Embryonic facial prominence (tissue), 1 donor: ENCODE measurements at regions not wholly inside any gene's neighbourhood (a gene's known extent, or its start where the extent isn't known, plus 50 kb on each side); places are given as distances from the start of the nearest gene placed in this dataset.

Experiments used
- DNase-seq: peaks from one replicate; pipeline ENCODE4 v3.0.0-alpha.2; 2016; ENCODE audit errors: extremely low spot score

GRCh38 chr20:50392138-50392866 is 117.9 kb upstream of the PTPN1 start:
- no peak for DNase-seq

GRCh38 chr20:50393242-50393641 is 116.9 kb upstream of the PTPN1 start:
- DNase-seq = no peak

- DNase-seq = no peak
These were observed 116.1 kb upstream of the PTPN1 start for GRCh38 chr20:50393990-50394561.

GRCh38 chr20:50394569-50394968 is 115.6 kb upstream of the PTPN1 start:
- DNase-seq = no peak

- DNase-seq = no peak
These were observed 114.9 kb upstream of the PTPN1 start for GRCh38 chr20:50395251-50395729.

GRCh38 chr20:50395914-50396488 is 114.2 kb upstream of the PTPN1 start:
- no peak for DNase-seq

GRCh38 chr20:50396623-50397022 is 113.6 kb upstream of the PTPN1 start:
- DNase-seq = no peak

GRCh38 chr20:50397058-50397457 is 113.1 kb upstream of the PTPN1 start:
- no peak for DNase-seq

- no peak for DNase-seq
These were observed 112.1 kb upstream of the PTPN1 start for GRCh38 chr20:50398064-50398463.

- DNase-seq = no peak
These were observed 111.7 kb upstream of the PTPN1 start for GRCh38 chr20:50398471-50398820.

GRCh38 chr20:50398821-50399554 is 111.2 kb upstream of the PTPN1 start:
- no peak for DNase-seq

GRCh38 chr20:50399555-50399916 is 110.6 kb upstream of the PTPN1 start:
- no peak for DNase-seq

- no peak for DNase-seq
These were observed 110.1 kb upstream of the PTPN1 start for GRCh38 chr20:50399917-50400704.

- DNase-seq = no peak
These were observed 109.2 kb upstream of the PTPN1 start for GRCh38 chr20:50400705-50401586.

GRCh38 chr20:50401587-50402418 is 108.4 kb upstream of the PTPN1 start:
- no peak for DNase-seq

- DNase-seq = no peak
These were observed 106.4 kb upstream of the PTPN1 start for GRCh38 chr20:50403565-50404418.

GRCh38 chr20:50404419-50405234 is 105.6 kb upstream of the PTPN1 start:
- DNase-seq = no peak
